SK-MEL-5 (cell line): ENCODE measurements at regions not wholly inside any gene's neighbourhood (a gene's known extent, or its start where the extent isn't known, plus 50 kb on each side); places are given as distances from the start of the nearest gene placed in this dataset.

Source experiments
- DNase-seq: peaks from one replicate; pipeline ENCODE4 v3.0.0-alpha.2; 2016; ENCODE audit warnings: low read depth, low spot score
- in situ Hi-C: cut with HindIII; loops from 2 replicates; pipeline ENCODE4 v1.10.0; 2016; ENCODE audit warnings: low sequenced_read_pairs, high pct_unique_total_duplicates, low pct_unique_long_range_greater_than_20kb

DNA sequence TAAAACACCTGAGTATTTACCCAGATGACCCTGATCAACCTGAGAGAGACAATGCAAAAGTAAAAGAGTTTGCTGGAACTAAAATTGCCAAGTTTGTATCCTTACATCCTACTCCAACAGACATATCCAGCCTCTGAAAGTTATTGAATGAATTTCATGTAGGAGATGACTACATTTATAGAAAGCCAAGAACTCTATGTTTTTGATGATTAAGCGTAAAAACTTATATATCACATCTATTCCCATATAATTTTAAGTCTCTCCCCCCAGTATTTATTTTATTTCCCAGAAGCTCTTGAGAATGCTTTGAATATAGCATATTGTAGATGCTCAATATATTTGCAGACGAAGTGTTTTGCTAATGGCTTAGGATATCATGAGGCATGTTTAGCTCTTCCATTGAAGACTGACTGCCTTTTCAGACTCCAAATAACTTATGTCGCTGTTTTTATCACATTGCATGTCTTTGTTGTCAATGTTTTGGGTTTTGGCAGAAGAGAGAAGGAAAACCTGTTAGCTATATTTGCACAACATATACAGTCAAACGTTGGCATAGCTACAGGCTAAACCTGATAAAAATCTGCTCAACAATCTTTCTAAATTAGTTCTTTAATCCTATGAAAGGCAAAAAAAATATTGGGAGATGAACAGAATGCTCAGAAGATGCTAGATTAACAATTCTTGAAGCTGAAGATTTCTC lies 213.6 kb downstream of the DIO2 start:
- no peak for DNase-seq
- in situ Hi-C loops, result no loop called here

DNA sequence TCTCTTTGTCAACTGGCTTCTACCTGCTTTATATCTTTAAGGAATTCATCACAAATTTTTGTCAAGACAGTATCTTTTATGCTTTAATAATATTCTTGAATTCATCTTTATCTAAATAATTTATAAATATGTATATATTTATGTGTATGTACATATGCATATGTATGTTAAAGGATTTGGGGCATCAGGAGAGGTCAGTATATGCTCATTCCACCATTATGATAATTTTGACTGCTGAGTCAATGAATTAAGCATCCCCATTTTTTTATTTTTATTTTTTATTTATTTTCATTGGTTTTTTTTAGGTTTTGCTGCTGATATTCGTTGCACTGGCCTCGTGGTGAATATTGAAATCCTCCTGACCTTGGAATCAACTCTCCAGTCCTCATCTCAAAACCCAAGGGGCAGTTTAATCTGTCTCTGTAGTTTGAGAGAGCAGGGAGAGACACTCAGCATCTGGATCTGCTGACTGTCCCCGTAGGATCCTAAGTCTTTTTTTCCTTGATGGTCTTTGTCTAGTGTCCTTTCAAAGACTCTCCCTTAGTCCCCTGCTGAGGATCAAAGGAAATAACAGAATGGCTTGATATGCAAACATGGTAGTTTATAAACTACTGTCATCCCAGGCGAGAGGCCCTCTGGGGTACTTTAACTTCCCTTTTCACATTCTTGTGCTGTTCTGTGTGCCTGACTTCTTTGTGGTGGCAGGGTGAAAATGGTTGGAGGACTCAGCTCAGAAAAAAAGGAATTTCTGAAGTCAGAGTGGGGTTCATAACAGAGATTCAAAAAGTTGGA lies 218.7 kb downstream of the DIO2 start:
- no peak for DNase-seq
- in situ Hi-C loops, result no loop called here

- no peak for DNase-seq
- in situ Hi-C loops, result no loop called here
Measured at GRCh38 chr14:79991866-79992265, 219.4 kb downstream of the DIO2 start.

GRCh38 chr14:79989990-79990389 lies 221.3 kb downstream of the DIO2 start:
- in situ Hi-C loops, result no loop called here
- no peak for DNase-seq

DNA sequence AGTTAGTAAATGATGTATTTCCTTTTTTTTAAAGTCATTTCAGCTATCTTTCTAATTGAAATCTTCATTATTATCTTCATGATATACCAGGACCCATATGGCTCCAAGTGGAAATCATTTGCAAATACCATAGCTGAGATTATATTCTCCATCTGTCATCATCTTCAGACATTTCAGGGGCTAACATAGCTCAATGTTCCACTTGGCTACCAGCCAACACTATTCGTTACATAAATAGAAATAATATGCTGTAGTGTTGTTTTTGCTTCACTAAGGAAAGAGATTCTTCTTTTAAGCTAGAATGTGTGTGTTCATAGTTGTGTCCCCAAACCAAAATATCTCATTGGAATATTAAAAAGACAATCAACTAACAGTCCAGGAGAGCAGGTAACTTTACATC lies 225.1 kb downstream of the DIO2 start:
- in situ Hi-C loops, result no loop called here
- no peak for DNase-seq

DNA sequence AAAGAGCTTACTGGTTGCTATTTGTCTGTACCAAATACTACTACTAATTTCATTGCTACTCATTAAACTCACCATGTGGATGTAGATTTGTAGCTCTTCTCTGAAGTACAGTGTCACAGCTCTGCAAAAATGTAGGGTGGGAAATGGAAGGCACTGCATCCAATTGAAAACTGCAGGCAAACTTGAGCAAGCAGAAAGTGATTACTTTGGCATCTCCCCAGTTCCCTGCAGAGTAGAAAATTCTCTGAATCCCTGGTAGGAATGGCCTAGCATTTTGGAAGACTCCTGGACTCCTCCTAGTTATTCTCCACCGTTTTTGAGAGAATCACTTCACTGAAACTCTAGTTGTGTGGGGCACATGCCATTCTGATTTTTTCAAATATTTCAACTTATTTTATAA lies 239.1 kb downstream of the DIO2 start:
- DNase-seq, result no peak
- in situ Hi-C loops, result no loop called here

DNA sequence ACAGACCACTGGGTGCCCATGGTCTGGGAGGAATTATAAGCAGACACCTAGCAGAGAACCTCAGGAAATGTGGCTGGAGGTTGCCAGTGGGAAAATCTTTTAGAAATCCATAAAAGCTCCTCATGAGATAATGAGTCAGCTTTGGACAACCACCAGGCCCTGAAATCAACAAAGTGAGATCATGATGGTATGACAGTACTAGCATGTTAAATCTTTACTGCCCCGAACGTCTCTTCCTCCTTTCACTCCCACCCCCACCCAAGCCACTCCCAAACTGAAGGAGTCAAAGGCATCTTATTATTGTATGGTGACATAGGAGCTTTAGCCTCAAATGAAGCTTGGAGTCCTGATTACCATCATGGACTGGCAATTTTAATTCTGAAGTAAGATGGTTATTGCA lies 240.0 kb downstream of the DIO2 start:
- in situ Hi-C loops, result no loop called here
- DNase-seq, result no peak

- DNase-seq, result no peak
- in situ Hi-C loops, result no loop called here
Measured at GRCh38 chr14:79967453-79967852, 243.9 kb downstream of the DIO2 start.

- no peak for DNase-seq
- in situ Hi-C loops, result no loop called here
Measured at GRCh38 chr14:79967001-79967400, 244.3 kb downstream of the DIO2 start.

DNA sequence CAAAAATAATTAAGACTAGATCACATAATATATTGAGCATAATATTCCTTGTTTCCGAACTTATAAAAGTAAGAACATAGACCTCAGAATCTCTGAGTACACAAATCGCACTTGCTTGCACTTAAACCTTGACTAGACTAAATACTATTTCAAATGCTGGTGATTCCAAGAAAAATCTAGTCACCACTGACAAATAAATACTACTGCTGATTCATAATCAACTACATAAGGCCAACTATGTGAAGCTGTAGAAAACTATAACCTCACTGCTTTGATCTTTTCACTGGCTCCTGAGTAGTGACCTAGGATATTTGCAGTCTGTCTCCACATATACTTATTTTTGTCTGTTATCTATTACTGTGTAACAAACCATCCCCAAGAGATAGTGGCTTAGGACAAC lies 245.4 kb downstream of the DIO2 start:
- in situ Hi-C loops, result no loop called here

DNA sequence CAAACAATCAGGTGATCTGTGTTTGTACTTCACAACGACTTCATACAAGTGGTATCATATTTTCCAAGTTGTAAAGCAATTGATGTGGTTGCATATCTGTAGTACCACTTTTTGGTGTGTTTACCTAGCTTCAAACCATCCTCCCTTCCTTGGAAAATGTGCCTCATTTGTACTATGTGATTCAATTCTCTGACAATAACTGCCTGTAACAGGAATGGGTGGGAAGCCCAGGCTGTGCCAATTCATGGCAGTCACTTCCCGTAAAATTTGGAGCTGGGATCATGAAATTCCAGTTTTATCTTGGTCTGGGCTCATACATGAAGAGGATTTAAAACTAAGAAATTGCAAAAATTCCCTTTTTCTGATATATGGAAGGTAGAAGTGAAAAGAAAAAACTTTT lies 250.1 kb downstream of the DIO2 start:
- in situ Hi-C loops, result no loop called here
- DNase-seq, result no peak

More for the DNA sequence above, 245.4 kb downstream of the DIO2 start:
- no peak for DNase-seq

DNA sequence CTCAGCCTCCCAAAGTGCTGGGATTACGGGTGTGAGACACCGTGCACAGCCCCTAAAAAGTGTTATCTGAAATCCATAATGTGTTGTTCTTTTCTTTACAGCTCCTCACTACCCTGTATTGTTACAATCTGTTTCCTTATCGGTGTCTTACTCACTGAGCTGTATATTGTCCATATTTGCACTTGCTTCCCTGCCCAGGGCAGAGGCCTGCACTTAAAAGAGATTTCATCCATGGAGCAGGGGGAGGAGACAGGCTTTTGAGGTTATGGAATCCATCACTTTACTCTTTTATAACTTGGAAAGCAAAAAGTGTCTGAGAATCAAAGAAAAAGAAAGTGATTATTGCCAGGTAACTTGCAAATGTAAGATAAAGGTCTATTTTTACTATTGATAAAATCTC lies 251.0 kb downstream of the DIO2 start:
- no peak for DNase-seq
- in situ Hi-C loops, result no loop called here

DNA sequence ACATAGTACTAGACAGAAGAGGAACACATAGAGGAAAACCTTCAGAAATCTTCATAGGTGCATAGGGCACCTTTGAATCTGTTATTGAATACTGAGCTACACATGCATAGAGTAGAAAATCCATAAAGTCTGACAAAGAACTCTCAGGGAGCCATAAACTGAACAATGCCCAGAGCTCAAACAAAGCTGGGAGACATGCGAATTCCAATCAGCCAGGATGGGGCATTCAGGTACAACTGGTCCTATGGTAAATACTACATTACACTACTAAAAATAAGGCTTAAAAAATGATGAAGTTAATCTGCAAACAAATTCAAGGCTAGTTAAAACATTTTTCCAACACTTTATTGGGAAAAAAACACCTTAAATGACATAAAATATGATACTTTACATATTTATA lies 259.7 kb downstream of the DIO2 start:
- no peak for DNase-seq
- in situ Hi-C loops, result no loop called here

GRCh38 chr14:79949906-79950305 lies 261.4 kb downstream of the DIO2 start:
- in situ Hi-C loops, result no loop called here

GRCh38 chr14:79947440-79948054 lies 263.8 kb downstream of the DIO2 start:
- no peak for DNase-seq
- in situ Hi-C loops, result no loop called here

More at GRCh38 chr14:79949906-79950305, 261.4 kb downstream of the DIO2 start:
- no peak for DNase-seq

GRCh38 chr14:79939235-79939634 lies 272.1 kb downstream of the DIO2 start:
- in situ Hi-C loops, result no loop called here
- no peak for DNase-seq

- in situ Hi-C loops, result no loop called here
- no peak for DNase-seq
Measured at GRCh38 chr14:79938185-79938584, 273.1 kb downstream of the DIO2 start.

GRCh38 chr14:79937433-79937832 lies 273.9 kb downstream of the DIO2 start:
- in situ Hi-C loops, result no loop called here
- DNase-seq, result no peak

- in situ Hi-C loops, result no loop called here
- DNase-seq, result no peak
Measured at GRCh38 chr14:79924551-79924950, 286.8 kb downstream of the DIO2 start.
